CD4-positive, alpha-beta T cell (primary cell): ENCODE measurements at regions not wholly inside any gene's neighbourhood (a gene's known extent, or its start where the extent isn't known, plus 50 kb on each side); places are given as distances from the start of the nearest gene placed in this dataset.

Experiments used
- ATAC-seq: fragments of 200-7000 bp; cut with Tn5 transposase; one replicate; pipeline ENCODE4 v1.10.0; 2022; ENCODE audit warnings: mild to moderate bottlenecking; ENCODE audit not compliant: poor library complexity
- CTCF ChIA-PET: fragments of 350-600 bp; sonication (Branson Sonifier 250); formaldehyde crosslinking; loops from one replicate; lab custom pipeline; 2021; ENCODE audit warnings: antibody characterized with exemption, inconsistent platforms; lab: Charles Lee
- POLR2A ChIA-PET: fragments of 350-600 bp; sonication (Branson Sonifier 250); formaldehyde crosslinking; loops from one replicate; lab custom pipeline; 2021; ENCODE audit warnings: antibody characterized with exemption, inconsistent platforms; lab: Charles Lee
- DNase-seq, 14 experiments: peaks; one replicate each; pipeline ENCODE4 v3.0.0-alpha.2; 2013 to 2020; ENCODE audit warnings: mixed read lengths in 2 of 14
- H3K27ac ChIP-seq, 2 donors: one replicate each; pipeline versions ENCODE4 v1.5.1 to v1.7.0; 2013; ENCODE audit warnings: low read length in 2 of 2, low read depth in 1 of 2, mild to moderate bottlenecking in 1 of 2
- H3K27me3 ChIP-seq, 2 experiments: 1 replicate in 1 of 2; 2 replicates in 1 of 2; pipeline versions ENCODE4 v1.6.1 to v1.7.0; 2013; ENCODE audit warnings: low read length in 2 of 2, control low read depth in 1 of 2, mild to moderate bottlenecking in 1 of 2, moderate library complexity in 1 of 2; ENCODE audit not compliant: insufficient read depth in 2 of 2, control insufficient read depth in 1 of 2
- H3K36me3 ChIP-seq: one replicate; pipeline ENCODE4 v1.6.1; 2013; ENCODE audit warnings: low read length, control low read depth; ENCODE audit not compliant: insufficient read depth
- H3K4me1 ChIP-seq: one replicate; pipeline ENCODE4 v1.6.1; 2013; ENCODE audit warnings: low read length, control low read depth; ENCODE audit not compliant: insufficient read depth
- H3K4me3 ChIP-seq: one replicate; pipeline ENCODE4 v1.5.1; 2013; ENCODE audit warnings: mild to moderate bottlenecking, low read length, moderate library complexity
- H3K9me3 ChIP-seq, 2 experiments: 1 replicate in 1 of 2; 2 replicates in 1 of 2; pipeline versions ENCODE4 v1.6.1 to v1.7.0; 2013; ENCODE audit warnings: low read length in 2 of 2, mild to moderate bottlenecking in 2 of 2, control low read depth in 1 of 2, moderate library complexity in 1 of 2; ENCODE audit not compliant: control insufficient read depth in 1 of 2, insufficient read depth in 1 of 2
- H3K27ac Mint-ChIP-seq: one replicate; pipeline ENCODE4 v1.8.0; 2020; ENCODE audit warnings: mixed read lengths
- H3K27me3 Mint-ChIP-seq: one replicate; pipeline ENCODE4 v1.8.0; 2021; ENCODE audit warnings: mixed read lengths
- H3K36me3 Mint-ChIP-seq: one replicate; pipeline ENCODE4 v1.8.0; 2021; ENCODE audit warnings: low read depth, mixed read lengths
- H3K4me1 Mint-ChIP-seq: one replicate; pipeline ENCODE4 v1.8.0; 2021; ENCODE audit warnings: low read depth, mixed read lengths
- H3K4me3 Mint-ChIP-seq: one replicate; pipeline ENCODE4 v1.8.0; 2020; ENCODE audit warnings: mild to moderate bottlenecking, mixed read lengths
- H3K9me3 Mint-ChIP-seq: one replicate; pipeline ENCODE4 v1.8.0; 2020; ENCODE audit warnings: mixed read lengths
- CTCF ChIP-seq: fragments of 200-600 bp; IDR thresholded peaks from one replicate; pipeline ENCODE4 v1.8.0; 2022; ENCODE audit warnings: antibody characterized with exemption, mild to moderate bottlenecking
- intact Hi-C, 2 experiments: fragments of 100-400 bp; cut with DNase I in 1 of 2; cut with micrococcal nuclease in 1 of 2; formaldehyde crosslinking; loops; one replicate each; pipeline versions ENCODE4 v1.15.1 to v1.9.0; 2023 to 2025; cut with DNase I, micrococcal nuclease

DNA sequence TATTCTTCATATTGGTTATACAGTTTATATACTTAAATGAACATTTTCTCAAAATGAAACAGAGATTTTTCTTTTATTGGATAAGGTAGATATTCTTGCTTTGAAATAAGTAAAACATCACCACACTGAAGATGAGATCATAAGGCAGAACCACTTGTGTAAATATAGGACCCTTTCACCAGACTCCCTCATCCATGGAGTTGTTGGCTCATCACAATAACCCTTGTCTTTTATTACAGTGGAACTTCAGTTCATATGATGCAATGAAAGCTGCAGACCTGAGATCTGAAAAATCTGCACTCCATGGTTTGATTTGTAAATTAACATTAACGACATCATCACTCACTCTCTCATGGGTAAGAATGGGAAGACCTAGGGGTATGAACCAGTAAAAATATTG is 51.9 kb upstream of the DBX2 start:
- ATAC-seq (no peak), DNase-seq (no peak)
- ChIA-PET POLR2A (no interaction called here), CTCF (no interaction called here)
- Mint-ChIP-seq H3K4me1 (no peaks in the 10 kb centered on the region), H3K36me3 (no peaks in the 10 kb centered on the region), H3K27ac (no peak overlapping the region), H3K4me3 (no peak overlapping the region), H3K27me3 (peaks cover 29% of the 10 kb centered on the region), H3K9me3 (peaks cover under 1% of the 10 kb centered on the region)
- peaks cover 0 to 16% of the 10 kb centered on the region in 2 experiments for H3K27me3 ChIP-seq
- no peak for TF ChIP-seq CTCF
- no peaks in the 10 kb centered on the region for H3K9me3 ChIP-seq
- H3K4me1 ChIP-seq = no peaks in the 10 kb centered on the region
- no peak overlapping the region for H3K27ac ChIP-seq
- no peaks in the 10 kb centered on the region for H3K36me3 ChIP-seq
- intact Hi-C loops = no loop called here
- H3K4me3 ChIP-seq = no peak overlapping the region

- TF ChIP-seq CTCF = no peak
- Mint-ChIP-seq H3K9me3 (peaks cover 5% of the 10 kb centered on the region), H3K4me3 (no peak overlapping the region), H3K27ac (no peak overlapping the region), H3K4me1 (no peaks in the 10 kb centered on the region), H3K36me3 (no peaks in the 10 kb centered on the region), H3K27me3 (peaks cover 30% of the 10 kb centered on the region)
- Histone ChIP-seq H3K4me3 (no peak overlapping the region), H3K27me3 (no peaks in the 10 kb centered on the region), H3K9me3 (no peaks in the 10 kb centered on the region), H3K36me3 (no peaks in the 10 kb centered on the region), H3K27ac (no peak overlapping the region), H3K4me1 (no peaks in the 10 kb centered on the region)
- no peak for ATAC-seq
- ChIA-PET CTCF (no interaction called here), POLR2A (no interaction called here)
- no peak for DNase-seq
- intact Hi-C loops = no loop called here
These were observed 55.1 kb upstream of the DBX2 start for GRCh38 chr12:45105996-45106395.

DNA sequence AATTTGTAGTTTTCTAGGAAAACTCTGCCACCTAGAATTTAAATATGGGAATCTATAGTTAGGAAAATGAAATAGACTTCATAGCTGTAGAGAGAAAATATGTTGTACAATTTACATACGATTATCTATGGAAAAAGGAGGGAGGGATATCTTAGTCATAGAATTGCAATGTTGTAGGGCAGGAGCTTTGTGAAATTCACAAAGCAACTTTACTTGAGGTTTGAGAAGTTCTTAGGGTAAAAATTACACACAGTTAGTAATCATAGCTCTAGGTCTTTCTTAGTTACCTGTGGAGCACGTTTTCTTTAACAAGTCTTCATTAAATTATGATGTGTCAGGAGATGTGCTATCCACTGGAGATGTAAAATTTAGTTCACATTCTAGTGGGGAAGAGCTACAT is 61.4 kb upstream of the DBX2 start:
- Histone ChIP-seq H3K36me3 (no peaks in the 10 kb centered on the region), H3K9me3 (no peaks in the 10 kb centered on the region), H3K27me3 (no peaks in the 10 kb centered on the region), H3K4me3 (no peak overlapping the region), H3K4me1 (no peaks in the 10 kb centered on the region), H3K27ac (no peak overlapping the region)
- Mint-ChIP-seq H3K27me3 (peaks cover 24% of the 10 kb centered on the region), H3K4me1 (no peaks in the 10 kb centered on the region), H3K9me3 (peaks cover 5% of the 10 kb centered on the region), H3K36me3 (no peaks in the 10 kb centered on the region), H3K4me3 (no peak overlapping the region), H3K27ac (no peak overlapping the region)
- no peak for TF ChIP-seq CTCF
- intact Hi-C loops = no loop called here
- ChIA-PET POLR2A (interaction anchor here (0.6 kb wide), 1 partner anchor 23 kb away, joined by 3 read pairs; no protein-coding TSS in a partner anchor), CTCF (no interaction called here)
- ATAC-seq (no peak), DNase-seq (no peak)
